ELF-1 (cell line): ENCODE measurements at regions not wholly inside any gene's neighbourhood (a gene's known extent, or its start where the extent isn't known, plus 50 kb on each side); places are given as distances from the start of the nearest gene placed in this dataset.
A peak's percentile ranks its signal among the peaks of the same experiment; 100 is the strongest.
"Not testable (repeated sequence)": the region's sequence is repeated elsewhere in the genome, so short reads cannot be mapped to it uniquely, and the experiment has no call there.

Source experiments
- DNase-seq: peaks from one replicate; pipeline ENCODE4 v3.0.0-alpha.2; 2016; ENCODE audit warnings: low read depth, low spot score

- no peak for DNase-seq
Measured at GRCh38 chr12:105481392-105482300, 151.2 kb downstream of the C12orf75 start.

- DNase-seq, result no peak
Measured at GRCh38 chr12:105482951-105483350, 152.5 kb downstream of the C12orf75 start.

- DNase-seq, result no peak
Measured at GRCh38 chr12:105483691-105484090, 153.2 kb downstream of the C12orf75 start.

- DNase-seq, result peak; percentile 22
Measured at GRCh38 chr12:105485321-105485910, 154.9 kb downstream of the C12orf75 start.

- DNase-seq, result no peak
Measured at GRCh38 chr12:105485921-105486320, 155.4 kb downstream of the C12orf75 start.

GRCh38 chr12:105487963-105488362 is 157.5 kb downstream of the C12orf75 start:
- no peak for DNase-seq

GRCh38 chr12:105492591-105493545 is 162.4 kb downstream of the C12orf75 start:
- peak; percentile 13 for DNase-seq

- no peak for DNase-seq
Measured at GRCh38 chr12:105499205-105499604, 168.7 kb downstream of the C12orf75 start.

GRCh38 chr12:105500676-105501075 is 170.2 kb downstream of the C12orf75 start:
- DNase-seq, result not testable (repeated sequence)

- peak; percentile 8 for DNase-seq
Measured at GRCh38 chr12:105502426-105502930, 172.0 kb downstream of the C12orf75 start.

GRCh38 chr12:105503619-105504018 is 173.1 kb downstream of the C12orf75 start:
- DNase-seq, result no peak

- DNase-seq, result peak; percentile 16
Measured at GRCh38 chr12:105504286-105504685, 173.8 kb downstream of the C12orf75 start.

- DNase-seq, result no peak
Measured at GRCh38 chr12:105506678-105507310, 176.3 kb downstream of the C12orf75 start.

- no peak for DNase-seq
Measured at GRCh38 chr12:105507311-105508038, 177.0 kb downstream of the C12orf75 start.

GRCh38 chr12:105508096-105508495 is 177.6 kb downstream of the C12orf75 start:
- DNase-seq, result no peak

- no peak for DNase-seq
Measured at GRCh38 chr12:105510526-105510925, 180.0 kb downstream of the C12orf75 start.

- not testable (repeated sequence) for DNase-seq
Measured at GRCh38 chr12:105512861-105513260, 182.4 kb downstream of the C12orf75 start.

- no peak for DNase-seq
Measured at GRCh38 chr12:105522166-105522825, 191.8 kb downstream of the C12orf75 start.

GRCh38 chr12:105523164-105524057 is 192.9 kb downstream of the C12orf75 start:
- DNase-seq, result peak; percentile 44
